Panc1 (cell line): ENCODE measurements at regions not wholly inside any gene's neighbourhood (a gene's known extent, or its start where the extent isn't known, plus 50 kb on each side); places are given as distances from the start of the nearest gene placed in this dataset.

Experiments
- ATAC-seq: fragments of 200-7000 bp; cut with Tn5 transposase; 2 replicates; pipeline ENCODE4 v1.9.1; 2020; ENCODE audit warnings: mild to moderate bottlenecking, moderate library complexity
- BruUV-seq: library from RNA; stranded (reverse); fragments of 400-500 nt; replicated peaks from 2 replicates; lab custom pipeline; 2021; lab: Mats Ljungman, UMichigan
- CTCF ChIA-PET: fragments of 300-600 bp; sonication (Branson Sonifier 250); formaldehyde crosslinking; loops from one replicate; lab custom pipeline; 2022; ENCODE audit warnings: antibody characterized with exemption; lab: Charles Lee
- POLR2A ChIA-PET: fragments of 300-600 bp; sonication (Branson Sonifier 250); formaldehyde crosslinking; loops from one replicate; lab custom pipeline; 2022; ENCODE audit warnings: antibody characterized with exemption; lab: Charles Lee
- DNase-seq: peaks from one replicate; pipeline ENCODE4 v3.0.0-alpha.2; 2010; ENCODE audit warnings: low read depth, low spot score
- H3K27ac ChIP-seq: 2 replicates; pipeline ENCODE4 v1.5.1; 2011; ENCODE audit warnings: mild to moderate bottlenecking, low read length, inconsistent platforms
- H3K27me3 ChIP-seq: fragments of 200-500 bp; sonication (Bioruptor generic); 2 replicates; pipeline ENCODE4 v1.6.0; 2014; ENCODE audit warnings: low read length, inconsistent platforms; ENCODE audit not compliant: control insufficient read depth, insufficient read depth
- H3K36me3 ChIP-seq: fragments of 200-500 bp; sonication (Bioruptor generic); 2 replicates; pipeline ENCODE4 v1.5.1; 2014; ENCODE audit warnings: inconsistent platforms, mild to moderate bottlenecking, low read length, moderate library complexity; ENCODE audit not compliant: control insufficient read depth, insufficient read depth
- H3K4me1 ChIP-seq: 2 replicates; pipeline ENCODE4 v1.5.1; 2011; ENCODE audit warnings: inconsistent platforms, mild to moderate bottlenecking, low read length, moderate library complexity; ENCODE audit not compliant: control insufficient read depth, insufficient read depth
- H3K4me3 ChIP-seq, 2 experiments: 2 replicates each; pipeline ENCODE4 v1.5.1; 2011 to 2012; ENCODE audit warnings: low read depth in 2 of 2, low read length in 2 of 2, mild to moderate bottlenecking in 2 of 2, inconsistent platforms in 1 of 2, moderate library complexity in 1 of 2
- H3K9me3 ChIP-seq: fragments of 200-500 bp; sonication (Bioruptor generic); 2 replicates; pipeline ENCODE4 v1.5.1; 2014; ENCODE audit warnings: low read depth, mild to moderate bottlenecking, inconsistent platforms, low read length, moderate library complexity; ENCODE audit not compliant: control insufficient read depth, insufficient read depth
- POLR2AphosphoS5 ChIP-seq: IDR thresholded peaks from 2 replicates; pipeline ENCODE4 v1.6.1; 2012; ENCODE audit warnings: mild to moderate bottlenecking, low read depth, low read length, moderate library complexity
- SIN3A ChIP-seq: IDR thresholded peaks from 2 replicates; pipeline ENCODE4 v1.6.1; 2012; ENCODE audit warnings: low read depth, mild to moderate bottlenecking, low read length, moderate library complexity, borderline replicate concordance; ENCODE audit not compliant: insufficient read depth
- TCF7L2 ChIP-seq: IDR thresholded peaks from 2 replicates; pipeline ENCODE4 v1.6.1; 2011; ENCODE audit warnings: mild to moderate bottlenecking, low read depth, low read length, inconsistent platforms
- in situ Hi-C: cut with HindIII; loops from 2 replicates; pipeline ENCODE4 v1.10.0; 2016; ENCODE audit warnings: low sequenced_read_pairs, low pct_unique_long_range_greater_than_20kb
- intact Hi-C: fragments of 100-400 bp; cut with micrococcal nuclease; formaldehyde crosslinking; loops from one replicate; pipeline ENCODE4 v1.10.0; 2022; ENCODE audit not compliant: unreplicated experiment
- TF ChIP-seq, protein P1 (sequence below), 2 experiments: IDR thresholded peaks; 2 replicates each; pipeline ENCODE4 v1.6.1; 2011 to 2012; ENCODE audit warnings: low read depth in 2 of 2, control low read depth in 1 of 2, low read length in 1 of 2, mild to moderate bottlenecking in 1 of 2, moderate library complexity in 1 of 2; ENCODE audit not compliant: insufficient read depth in 1 of 2
- TF ChIP-seq, protein P2 (sequence below): fragments of 450-650 bp; IDR thresholded peaks from 2 replicates; pipeline ENCODE4 v1.5.1; 2017; ENCODE audit warnings: mild to moderate bottlenecking

DNA sequence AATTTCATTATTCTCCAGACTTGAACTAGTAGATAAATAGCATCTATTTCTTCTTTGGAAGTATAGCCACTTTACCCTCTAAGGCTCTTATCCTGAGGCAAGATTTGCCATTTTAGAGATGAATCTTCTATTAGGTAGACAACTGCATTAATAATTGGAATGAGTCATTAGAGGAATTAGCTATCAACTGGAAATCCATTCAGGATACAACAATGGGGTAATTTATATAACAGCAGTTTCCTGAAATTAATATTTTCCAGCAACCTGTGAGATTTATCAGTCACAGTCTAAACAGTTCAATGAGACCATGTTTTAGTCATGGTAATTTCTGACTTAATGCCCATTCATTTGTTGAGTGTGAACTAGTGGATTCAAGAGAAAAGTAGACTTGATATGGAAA lies 928.6 kb upstream of the MBL2 start:
- in situ Hi-C loops: no loop called here
- CTCF ChIA-PET: no interaction called here

DNA sequence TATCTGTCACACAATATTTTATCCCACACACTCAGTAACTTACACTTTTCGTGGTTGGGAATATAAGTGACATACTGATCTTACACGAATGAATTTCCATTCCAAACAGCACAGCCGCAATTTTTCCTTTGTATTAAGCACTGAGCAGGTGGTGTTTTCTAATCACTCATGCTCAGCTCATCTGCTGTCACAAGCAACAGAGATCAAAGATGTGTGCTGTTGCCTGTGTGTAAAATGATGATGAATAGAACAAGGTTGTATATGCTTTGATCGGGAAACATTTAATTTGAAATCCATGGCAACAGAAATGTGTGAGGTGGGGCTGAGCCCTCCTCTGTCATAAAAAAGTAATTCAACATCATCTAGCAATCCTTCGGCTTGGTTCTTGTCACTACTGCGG lies 927.7 kb upstream of the MBL2 start:
- TF ChIP-seq SIN3A: no peak
- no peak for TF ChIP-seq TCF7L2
- no peak for TF ChIP-seq POLR2AphosphoS5
- TF ChIP-seq, protein P1, sequence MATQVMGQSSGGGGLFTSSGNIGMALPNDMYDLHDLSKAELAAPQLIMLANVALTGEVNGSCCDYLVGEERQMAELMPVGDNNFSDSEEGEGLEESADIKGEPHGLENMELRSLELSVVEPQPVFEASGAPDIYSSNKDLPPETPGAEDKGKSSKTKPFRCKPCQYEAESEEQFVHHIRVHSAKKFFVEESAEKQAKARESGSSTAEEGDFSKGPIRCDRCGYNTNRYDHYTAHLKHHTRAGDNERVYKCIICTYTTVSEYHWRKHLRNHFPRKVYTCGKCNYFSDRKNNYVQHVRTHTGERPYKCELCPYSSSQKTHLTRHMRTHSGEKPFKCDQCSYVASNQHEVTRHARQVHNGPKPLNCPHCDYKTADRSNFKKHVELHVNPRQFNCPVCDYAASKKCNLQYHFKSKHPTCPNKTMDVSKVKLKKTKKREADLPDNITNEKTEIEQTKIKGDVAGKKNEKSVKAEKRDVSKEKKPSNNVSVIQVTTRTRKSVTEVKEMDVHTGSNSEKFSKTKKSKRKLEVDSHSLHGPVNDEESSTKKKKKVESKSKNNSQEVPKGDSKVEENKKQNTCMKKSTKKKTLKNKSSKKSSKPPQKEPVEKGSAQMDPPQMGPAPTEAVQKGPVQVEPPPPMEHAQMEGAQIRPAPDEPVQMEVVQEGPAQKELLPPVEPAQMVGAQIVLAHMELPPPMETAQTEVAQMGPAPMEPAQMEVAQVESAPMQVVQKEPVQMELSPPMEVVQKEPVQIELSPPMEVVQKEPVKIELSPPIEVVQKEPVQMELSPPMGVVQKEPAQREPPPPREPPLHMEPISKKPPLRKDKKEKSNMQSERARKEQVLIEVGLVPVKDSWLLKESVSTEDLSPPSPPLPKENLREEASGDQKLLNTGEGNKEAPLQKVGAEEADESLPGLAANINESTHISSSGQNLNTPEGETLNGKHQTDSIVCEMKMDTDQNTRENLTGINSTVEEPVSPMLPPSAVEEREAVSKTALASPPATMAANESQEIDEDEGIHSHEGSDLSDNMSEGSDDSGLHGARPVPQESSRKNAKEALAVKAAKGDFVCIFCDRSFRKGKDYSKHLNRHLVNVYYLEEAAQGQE (IDR thresholded peaks at IDR 0.05; ENCODE audit: insufficient read depth in 1 of 2, low read depth in 2 of 2, low read length in 1 of 2): no peak
- TF ChIP-seq, protein P2, sequence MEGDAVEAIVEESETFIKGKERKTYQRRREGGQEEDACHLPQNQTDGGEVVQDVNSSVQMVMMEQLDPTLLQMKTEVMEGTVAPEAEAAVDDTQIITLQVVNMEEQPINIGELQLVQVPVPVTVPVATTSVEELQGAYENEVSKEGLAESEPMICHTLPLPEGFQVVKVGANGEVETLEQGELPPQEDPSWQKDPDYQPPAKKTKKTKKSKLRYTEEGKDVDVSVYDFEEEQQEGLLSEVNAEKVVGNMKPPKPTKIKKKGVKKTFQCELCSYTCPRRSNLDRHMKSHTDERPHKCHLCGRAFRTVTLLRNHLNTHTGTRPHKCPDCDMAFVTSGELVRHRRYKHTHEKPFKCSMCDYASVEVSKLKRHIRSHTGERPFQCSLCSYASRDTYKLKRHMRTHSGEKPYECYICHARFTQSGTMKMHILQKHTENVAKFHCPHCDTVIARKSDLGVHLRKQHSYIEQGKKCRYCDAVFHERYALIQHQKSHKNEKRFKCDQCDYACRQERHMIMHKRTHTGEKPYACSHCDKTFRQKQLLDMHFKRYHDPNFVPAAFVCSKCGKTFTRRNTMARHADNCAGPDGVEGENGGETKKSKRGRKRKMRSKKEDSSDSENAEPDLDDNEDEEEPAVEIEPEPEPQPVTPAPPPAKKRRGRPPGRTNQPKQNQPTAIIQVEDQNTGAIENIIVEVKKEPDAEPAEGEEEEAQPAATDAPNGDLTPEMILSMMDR: no peak
- DNase-seq: no peak
- no TSS peak for BruUV-seq
- intact Hi-C loops (no loop called here), in situ Hi-C loops (no loop called here)
- no peak for ATAC-seq
- ChIA-PET CTCF (no interaction called here), POLR2A (no interaction called here)
- Histone ChIP-seq H3K36me3 (no peaks in the 10 kb centered on the region), H3K27me3 (no peaks in the 10 kb centered on the region), H3K9me3 (no peaks in the 10 kb centered on the region), H3K27ac (no peak overlapping the region), H3K4me1 (no peaks in the 10 kb centered on the region), H3K4me3 (no peak overlapping the region)

More for the DNA sequence above, 928.6 kb upstream of the MBL2 start:
- POLR2A ChIA-PET: no interaction called here
- Histone ChIP-seq H3K4me1 (no peaks in the 10 kb centered on the region), H3K36me3 (no peaks in the 10 kb centered on the region), H3K27me3 (no peaks in the 10 kb centered on the region), H3K9me3 (no peaks in the 10 kb centered on the region), H3K4me3 (no peak overlapping the region), H3K27ac (no peak overlapping the region)
- intact Hi-C loops: no loop called here
- no TSS peak for BruUV-seq
- ATAC-seq (no peak), DNase-seq (no peak)
- no peak for TF ChIP-seq SIN3A
- TF ChIP-seq POLR2AphosphoS5: no peak
- no peak for TF ChIP-seq TCF7L2
- TF ChIP-seq, protein P1 (IDR thresholded peaks at IDR 0.05; ENCODE audit: insufficient read depth in 1 of 2, low read depth in 2 of 2, low read length in 1 of 2): no peak
- TF ChIP-seq, protein P2: no peak
